ENCODE measurements at regions not wholly inside any gene's neighbourhood (a gene's known extent, or its start where the extent isn't known, plus 50 kb on each side); places are given as distances from the start of the nearest gene placed in this dataset.

GRCh38 chr7:35418716-35419390 is 165.0 kb upstream of the TBX20 start:
- TF ChIP-seq POLR2AphosphoS5 (IDR thresholded peaks at IDR 0.05; ENCODE audit: low read depth, low read length): no peak
- TF ChIP-seq FOXP2 (optimal IDR thresholded peaks at IDR 0.05; ENCODE audit: borderline replicate concordance, extremely low read depth, extremely low read length, insufficient read depth): no peak
- no peak for TF ChIP-seq SIN3A (IDR thresholded peaks at IDR 0.05; ENCODE audit: borderline replicate concordance, insufficient read depth, low read length)
- TF ChIP-seq REST (IDR thresholded peaks at IDR 0.05; ENCODE audit: insufficient read depth in 1 of 2, low read depth in 2 of 2, low read length in 2 of 2): no peak
- TF ChIP-seq TAF1 (IDR thresholded peaks at IDR 0.05; ENCODE audit: borderline replicate concordance, insufficient read depth, low read length): no peak

GRCh38 chr7:35416568-35416967 is 162.7 kb upstream of the TBX20 start:
- no peak for TF ChIP-seq TAF1 (IDR thresholded peaks at IDR 0.05; ENCODE audit: borderline replicate concordance, insufficient read depth, low read length)
- no peak for TF ChIP-seq REST (IDR thresholded peaks at IDR 0.05; ENCODE audit: insufficient read depth in 1 of 2, low read depth in 2 of 2, low read length in 2 of 2)
- TF ChIP-seq POLR2AphosphoS5 (IDR thresholded peaks at IDR 0.05; ENCODE audit: low read depth, low read length): no peak
- TF ChIP-seq SIN3A (IDR thresholded peaks at IDR 0.05; ENCODE audit: borderline replicate concordance, insufficient read depth, low read length): no peak
- no peak for TF ChIP-seq FOXP2 (optimal IDR thresholded peaks at IDR 0.05; ENCODE audit: borderline replicate concordance, extremely low read depth, extremely low read length, insufficient read depth)

- no peak for TF ChIP-seq POLR2AphosphoS5 (IDR thresholded peaks at IDR 0.05; ENCODE audit: low read depth, low read length)
- TF ChIP-seq REST (IDR thresholded peaks at IDR 0.05; ENCODE audit: insufficient read depth in 1 of 2, low read depth in 2 of 2, low read length in 2 of 2): no peak
- TF ChIP-seq TAF1 (IDR thresholded peaks at IDR 0.05; ENCODE audit: borderline replicate concordance, insufficient read depth, low read length): no peak
- no peak for TF ChIP-seq FOXP2 (optimal IDR thresholded peaks at IDR 0.05; ENCODE audit: borderline replicate concordance, extremely low read depth, extremely low read length, insufficient read depth)
- TF ChIP-seq SIN3A (IDR thresholded peaks at IDR 0.05; ENCODE audit: borderline replicate concordance, insufficient read depth, low read length): no peak
These were observed 161.5 kb upstream of the TBX20 start for GRCh38 chr7:35415411-35415822.

GRCh38 chr7:35411331-35411730 is 157.4 kb upstream of the TBX20 start:
- TF ChIP-seq FOXP2 (optimal IDR thresholded peaks at IDR 0.05; ENCODE audit: borderline replicate concordance, extremely low read depth, extremely low read length, insufficient read depth): no peak
- no peak for TF ChIP-seq REST (IDR thresholded peaks at IDR 0.05; ENCODE audit: insufficient read depth in 1 of 2, low read depth in 2 of 2, low read length in 2 of 2)
- TF ChIP-seq SIN3A (IDR thresholded peaks at IDR 0.05; ENCODE audit: borderline replicate concordance, insufficient read depth, low read length): no peak
- no peak for TF ChIP-seq POLR2AphosphoS5 (IDR thresholded peaks at IDR 0.05; ENCODE audit: low read depth, low read length)
- no peak for TF ChIP-seq TAF1 (IDR thresholded peaks at IDR 0.05; ENCODE audit: borderline replicate concordance, insufficient read depth, low read length)
